Pancreas (tissue), 10 donors: ENCODE measurements at regions not wholly inside any gene's neighbourhood (a gene's known extent, or its start where the extent isn't known, plus 50 kb on each side); places are given as distances from the start of the nearest gene placed in this dataset.

Experiments used
- ATAC-seq, 4 donors: fragments of 200-7000 bp; cut with Tn5 transposase; one replicate each; pipeline versions ENCODE4 v1.8.0 to v1.9.1; 2020; ENCODE audit warnings: mild to moderate bottlenecking in 4 of 4, moderate library complexity in 4 of 4
- DNase-seq, 6 donors: peaks; one replicate each; pipeline ENCODE4 v3.0.0-alpha.2; 2020
- FAIRE-seq: peaks from 2 replicates; lab custom pipeline; 2012; peaks lifted over from hg19 to GRCh38; lab: Jason Lieb, UNC
- H3K27ac ChIP-seq, 4 donors: fragments of 200-600 bp; sonication (generic); 1 replicate in 3 of 4; 2 replicates in 1 of 4; pipeline versions ENCODE4 v1.5.0 to v1.8.0; 2020
- H3K27me3 ChIP-seq, 4 donors: fragments of 200-600 bp; one replicate each; pipeline ENCODE4 v1.8.0; 2021
- H3K36me3 ChIP-seq, 3 donors: fragments of 200-600 bp; sonication (generic) in 1 of 3; one replicate each; pipeline versions ENCODE4 v1.5.0 to v1.8.0; 2020 to 2021
- H3K4me1 ChIP-seq, 3 donors: fragments of 200-600 bp; one replicate each; pipeline ENCODE4 v1.8.0; 2021
- H3K4me3 ChIP-seq, 4 donors: fragments of 200-600 bp; sonication (generic) in 2 of 4; one replicate each; pipeline versions ENCODE4 v1.5.0 to v1.8.0; 2020 to 2021
- H3K9me3 ChIP-seq, 4 donors: fragments of 200-600 bp; one replicate each; pipeline ENCODE4 v1.8.0; 2021
- WGBS, 2 donors: extraction: QIAGEN DNeasy Blood & Tissue Kit; methylation state at CpG; one replicate each; pipeline ENCODE4 v1.1.7; 2013; 5-methylcytosine and 5-hydroxymethylcytosine counted together
- intact Hi-C, 3 donors: fragments of 100-400 bp; cut with DNase I; formaldehyde crosslinking; loops; one replicate each; pipeline versions ENCODE4 v1.11.1 to v1.14.2; 2022
- TF ChIP-seq, protein P1 (sequence below), 4 donors: fragments of 200-600 bp; sonication (generic) in 3 of 4; IDR thresholded peaks; one replicate each; pipeline versions ENCODE4 v1.5.0 to v1.8.0; 2021; ENCODE audit warnings: antibody characterized with exemption in 4 of 4
- donor health status: healthy with polysubstance abuse.
- donor health status: DM: no; HTN: no; CAD: no; lungs with moderate emphysema.
- donor health status: DM: no; HTN: no; CAD: no.
- donor health status: control.
- donor health status: control.
- donor health status: Bipolar disorder and iron deficiency.
- donor health status: DM: yes; HTN: yes; CAD: no.
- donor health status: DM: no; HTN: no; CAD: no.
- donor health status: DM: no; HTN: no; CAD: no.
- donor health status: DM: yes; HTN: yes; CAD: no.

DNA sequence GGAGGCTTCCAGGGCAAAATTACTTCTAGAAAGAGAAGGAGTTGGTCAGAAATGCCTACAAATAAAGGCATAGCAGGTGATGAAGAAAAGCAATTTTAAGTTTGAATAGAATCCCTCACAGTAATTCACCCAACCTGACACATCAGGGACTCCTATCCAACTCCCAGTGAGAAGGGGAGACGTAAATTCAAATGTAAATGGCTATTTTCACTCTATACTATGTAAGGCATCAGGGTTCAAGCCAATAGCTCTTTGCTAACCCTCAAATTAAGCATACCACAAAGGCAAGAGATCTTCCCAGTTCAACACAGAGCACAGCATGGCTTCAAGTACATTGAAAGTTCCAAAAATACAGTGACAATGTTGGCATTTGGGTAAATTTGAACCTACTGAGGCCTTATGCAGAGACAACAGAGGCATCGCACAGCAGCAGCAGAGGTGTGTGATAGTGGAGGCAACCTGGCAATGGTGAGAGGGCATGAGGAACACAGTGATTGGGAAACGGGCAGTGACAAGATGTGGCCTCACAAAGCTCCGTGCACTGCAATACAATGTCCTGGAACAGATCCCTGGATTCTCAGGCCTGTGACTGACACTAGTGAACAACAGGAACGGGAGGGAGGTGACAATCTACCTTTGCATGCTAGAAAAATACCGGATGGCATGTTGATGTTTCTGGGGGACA is 95.7 kb downstream of the VSTM2A start:
- Histone ChIP-seq H3K9me3 (no peaks in the 10 kb centered on the region), H3K4me3 (no peak overlapping the region), H3K27ac (no peak overlapping the region), H3K4me1 (no peaks in the 10 kb centered on the region), H3K27me3 (no peaks in the 10 kb centered on the region), H3K36me3 (no peaks in the 10 kb centered on the region)
- FAIRE-seq (no peak), ATAC-seq (no peak), DNase-seq (no peak)
- TF ChIP-seq, protein P1, sequence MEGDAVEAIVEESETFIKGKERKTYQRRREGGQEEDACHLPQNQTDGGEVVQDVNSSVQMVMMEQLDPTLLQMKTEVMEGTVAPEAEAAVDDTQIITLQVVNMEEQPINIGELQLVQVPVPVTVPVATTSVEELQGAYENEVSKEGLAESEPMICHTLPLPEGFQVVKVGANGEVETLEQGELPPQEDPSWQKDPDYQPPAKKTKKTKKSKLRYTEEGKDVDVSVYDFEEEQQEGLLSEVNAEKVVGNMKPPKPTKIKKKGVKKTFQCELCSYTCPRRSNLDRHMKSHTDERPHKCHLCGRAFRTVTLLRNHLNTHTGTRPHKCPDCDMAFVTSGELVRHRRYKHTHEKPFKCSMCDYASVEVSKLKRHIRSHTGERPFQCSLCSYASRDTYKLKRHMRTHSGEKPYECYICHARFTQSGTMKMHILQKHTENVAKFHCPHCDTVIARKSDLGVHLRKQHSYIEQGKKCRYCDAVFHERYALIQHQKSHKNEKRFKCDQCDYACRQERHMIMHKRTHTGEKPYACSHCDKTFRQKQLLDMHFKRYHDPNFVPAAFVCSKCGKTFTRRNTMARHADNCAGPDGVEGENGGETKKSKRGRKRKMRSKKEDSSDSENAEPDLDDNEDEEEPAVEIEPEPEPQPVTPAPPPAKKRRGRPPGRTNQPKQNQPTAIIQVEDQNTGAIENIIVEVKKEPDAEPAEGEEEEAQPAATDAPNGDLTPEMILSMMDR (IDR thresholded peaks at IDR 0.05): no peak
- 45 to 55% methylated on average over 6 of the region's 6 CpGs for WGBS, 2 donors
- intact Hi-C loops: no loop called here

DNA sequence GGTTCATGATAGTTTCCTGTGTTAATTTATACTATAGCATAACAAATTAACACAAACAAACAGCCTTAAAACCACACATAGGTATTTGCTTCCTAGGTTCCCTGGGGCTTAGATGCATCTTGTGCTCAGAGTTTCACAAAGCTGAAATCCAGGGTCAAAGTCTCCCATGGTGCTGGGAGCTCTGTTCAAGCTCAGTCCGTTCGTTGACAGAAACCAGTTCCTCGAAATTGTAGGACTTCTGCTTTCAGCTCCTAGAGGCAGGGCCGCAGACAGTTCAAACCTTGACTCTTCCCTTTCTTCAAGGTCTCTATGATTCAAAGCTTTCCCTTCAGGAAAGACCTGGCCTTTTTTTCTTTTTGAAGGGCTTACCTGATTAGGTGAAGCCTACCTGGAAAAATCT is 90.5 kb downstream of the VSTM2A start:
- H3K27me3 ChIP-seq: no peaks in the 10 kb centered on the region
- no peak for FAIRE-seq
- no peak for DNase-seq
- TF ChIP-seq, protein P1 (IDR thresholded peaks at IDR 0.05): no peak
- no peaks in the 10 kb centered on the region for H3K9me3 ChIP-seq
- no peak for ATAC-seq
- no peak overlapping the region for H3K27ac ChIP-seq
- H3K36me3 ChIP-seq: no peaks in the 10 kb centered on the region
- H3K4me1 ChIP-seq: no peaks in the 10 kb centered on the region
- WGBS, 2 donors: 16 to 20% methylated on average over 4 of the region's 4 CpGs
- no peak overlapping the region for H3K4me3 ChIP-seq
- intact Hi-C loops: no loop called here

DNA sequence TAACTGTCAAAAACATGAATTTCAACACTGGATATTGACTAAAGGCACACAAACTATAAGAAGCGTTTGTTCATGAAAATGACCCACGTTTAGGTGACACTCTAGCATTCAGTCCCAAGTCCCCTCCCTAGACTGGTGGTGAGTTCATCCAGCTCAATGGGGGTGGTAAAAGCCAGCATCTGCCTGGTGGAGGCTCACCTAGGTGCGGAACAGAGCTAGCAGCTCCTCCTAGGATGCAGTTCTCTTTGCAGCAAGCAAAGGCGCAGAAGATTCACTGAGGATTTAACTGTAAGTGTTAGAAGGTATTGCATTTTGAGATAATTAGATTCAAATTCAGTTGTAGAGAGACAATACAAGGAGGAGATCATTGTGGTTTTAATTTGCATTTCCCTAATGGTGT is 87.6 kb downstream of the VSTM2A start:
- no peaks in the 10 kb centered on the region for H3K36me3 ChIP-seq
- ATAC-seq: no peak
- TF ChIP-seq, protein P1 (IDR thresholded peaks at IDR 0.05): no peak
- no peak for FAIRE-seq
- no peaks in the 10 kb centered on the region for H3K27me3 ChIP-seq
- H3K4me3 ChIP-seq: no peak overlapping the region
- no peaks in the 10 kb centered on the region for H3K9me3 ChIP-seq
- no peaks in the 10 kb centered on the region for H3K4me1 ChIP-seq
- DNase-seq: no peak
- intact Hi-C loops: no loop called here
- WGBS, 2 donors: 47 to 54% methylated on average over 4 of the region's 4 CpGs
- H3K27ac ChIP-seq: no peak overlapping the region

DNA sequence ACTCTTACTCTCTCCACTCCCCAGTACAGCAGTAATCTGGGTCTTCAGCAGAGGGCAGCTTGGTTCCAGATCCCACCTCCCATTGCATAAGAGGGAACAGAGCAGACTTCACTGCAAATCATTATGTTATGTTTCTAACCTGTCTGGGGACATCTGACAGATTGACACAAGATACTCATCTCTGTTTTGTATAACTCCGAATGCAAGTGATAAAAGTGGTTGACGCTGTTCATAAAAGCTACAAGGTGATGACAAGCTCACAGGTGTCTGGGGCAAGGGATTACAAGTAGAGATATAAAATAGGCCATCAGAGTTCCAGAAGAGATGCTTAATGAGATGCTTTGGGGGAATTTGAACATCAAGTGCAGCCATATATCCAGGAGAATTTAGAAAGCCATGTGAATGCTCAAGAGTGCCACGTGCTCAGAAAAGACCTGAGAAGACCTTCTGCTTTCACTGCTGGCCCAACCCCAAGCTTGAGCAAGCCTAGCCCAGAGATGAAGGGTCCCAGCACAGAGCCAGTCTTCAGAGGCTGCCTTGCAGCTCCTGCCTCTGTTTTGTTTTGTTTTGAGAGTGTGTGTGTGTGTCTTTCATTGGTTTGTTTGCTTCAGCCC is 80.6 kb downstream of the VSTM2A start:
- DNase-seq (no peak), FAIRE-seq (no peak), ATAC-seq (no peak)
- TF ChIP-seq, protein P1 (IDR thresholded peaks at IDR 0.05): no peak
- intact Hi-C loops: no loop called here
- Histone ChIP-seq H3K4me3 (no peak overlapping the region), H3K27ac (no peak overlapping the region), H3K27me3 (no peaks in the 10 kb centered on the region), H3K9me3 (no peaks in the 10 kb centered on the region), H3K36me3 (no peaks in the 10 kb centered on the region), H3K4me1 (no peaks in the 10 kb centered on the region)
- 52 to 58% methylated on average over 3 of the region's 3 CpGs for WGBS, 2 donors
